Endodermal cell (in vitro differentiated cells): ENCODE measurements at regions not wholly inside any gene's neighbourhood (a gene's known extent, or its start where the extent isn't known, plus 50 kb on each side); places are given as distances from the start of the nearest gene placed in this dataset.

ENCODE experiments used
- DNase-seq: peaks from one replicate; pipeline ENCODE4 v3.0.0-alpha.2; 2017
- H3K27ac ChIP-seq: 2 replicates; pipeline ENCODE4 v1.5.1; 2013; ENCODE audit warnings: mild to moderate bottlenecking, low read depth, low read length, moderate library complexity
- H3K27me3 ChIP-seq: 2 replicates; pipeline ENCODE4 v1.6.1; 2013; ENCODE audit warnings: mild to moderate bottlenecking, low read length, moderate library complexity; ENCODE audit not compliant: insufficient read depth, control insufficient read depth, poor library complexity, severe bottlenecking
- H3K36me3 ChIP-seq: 2 replicates; pipeline ENCODE4 v1.7.0; 2013; ENCODE audit warnings: mild to moderate bottlenecking, low read length, moderate library complexity; ENCODE audit not compliant: control insufficient read depth, insufficient read depth
- H3K4me1 ChIP-seq: one replicate; pipeline ENCODE4 v1.7.0; 2013; ENCODE audit warnings: low read length; ENCODE audit not compliant: control insufficient read depth, insufficient read depth
- H3K4me3 ChIP-seq: 2 replicates; pipeline ENCODE4 v1.5.1; 2013; ENCODE audit warnings: mild to moderate bottlenecking, low read length, moderate library complexity
- H3K9ac ChIP-seq: 2 replicates; pipeline ENCODE4 v1.6.1; 2013; ENCODE audit warnings: mild to moderate bottlenecking, low read length, moderate library complexity; ENCODE audit not compliant: poor library complexity, severe bottlenecking; ENCODE audit errors: extremely low read depth
- H3K9me3 ChIP-seq: 2 replicates; pipeline ENCODE4 v1.6.1; 2013; ENCODE audit warnings: mild to moderate bottlenecking, low read length, moderate library complexity; ENCODE audit not compliant: control insufficient read depth
- H3K27ac Mint-ChIP-seq: 2 replicates; pipeline ENCODE4 v1.8.0; 2020; ENCODE audit warnings: mixed read lengths
- H3K27me3 Mint-ChIP-seq: 2 replicates; pipeline ENCODE4 v1.8.0; 2021; ENCODE audit warnings: mild to moderate bottlenecking, mixed read lengths; ENCODE audit not compliant: insufficient read depth
- H3K36me3 Mint-ChIP-seq: 2 replicates; pipeline ENCODE4 v1.8.0; 2020; ENCODE audit warnings: low read depth, mixed read lengths
- H3K4me1 Mint-ChIP-seq: 2 replicates; pipeline ENCODE4 v1.8.0; 2020; ENCODE audit warnings: mixed read lengths
- H3K4me3 Mint-ChIP-seq: 2 replicates; pipeline ENCODE4 v1.8.0; 2020; ENCODE audit warnings: mild to moderate bottlenecking, moderate library complexity, mixed read lengths
- H3K9me3 Mint-ChIP-seq: 2 replicates; pipeline ENCODE4 v1.8.0; 2020; ENCODE audit warnings: mild to moderate bottlenecking, mixed read lengths
- WGBS, 2 experiments: methylation state at CpG; one replicate each; pipeline versions ENCODE4 v1.1.5 to v1.1.7; 2013; ENCODE audit warnings: missing lambda C conversion rate in 2 of 2, mixed read lengths in 1 of 2; ENCODE audit not compliant: insufficient coverage in 1 of 2, insufficient read length in 1 of 2; 5-methylcytosine and 5-hydroxymethylcytosine counted together
- TF ChIP-seq, protein P1 (sequence below): fragments of 200-600 bp; sonication (generic); conservative IDR thresholded peaks from 2 replicates; pipeline ENCODE4 v1.5.0; 2021; ENCODE audit warnings: antibody characterized with exemption, mild to moderate bottlenecking

DNA sequence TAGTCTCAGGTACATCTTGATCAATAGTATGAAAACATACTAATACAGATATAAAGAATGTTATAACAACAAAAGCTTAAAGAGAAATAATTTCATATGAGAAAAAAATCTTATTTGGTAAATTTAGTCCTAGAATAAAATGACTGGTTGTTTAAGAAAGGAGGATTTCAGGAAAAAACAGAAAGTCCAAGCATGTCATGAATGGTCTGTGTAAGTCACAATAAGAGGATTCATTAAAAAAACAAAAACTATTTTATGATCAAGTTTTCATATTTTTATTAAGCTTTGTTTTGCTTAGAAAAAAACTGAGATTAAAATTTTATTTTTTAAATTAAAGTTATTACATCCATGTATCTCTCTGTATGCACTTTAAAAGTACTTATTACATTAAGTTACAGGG, 353.9 kb upstream of the SPHKAP start:
- Histone ChIP-seq H3K36me3 (no peaks in the 10 kb centered on the region), H3K4me3 (peak overlapping the region; percentile 56), H3K9me3 (peaks cover 66% of the 10 kb centered on the region), H3K9ac (no peak overlapping the region), H3K4me1 (no peaks in the 10 kb centered on the region), H3K27ac (no peak overlapping the region), H3K27me3 (no peaks in the 10 kb centered on the region)
- Mint-ChIP-seq H3K27me3 (no peaks in the 10 kb centered on the region), H3K36me3 (peaks cover 7% of the 10 kb centered on the region), H3K9me3 (peaks cover 72% of the 10 kb centered on the region), H3K4me1 (no peaks in the 10 kb centered on the region), H3K4me3 (no peak overlapping the region), H3K27ac (no peak overlapping the region)
- DNase-seq, result no peak
- TF ChIP-seq, protein P1, sequence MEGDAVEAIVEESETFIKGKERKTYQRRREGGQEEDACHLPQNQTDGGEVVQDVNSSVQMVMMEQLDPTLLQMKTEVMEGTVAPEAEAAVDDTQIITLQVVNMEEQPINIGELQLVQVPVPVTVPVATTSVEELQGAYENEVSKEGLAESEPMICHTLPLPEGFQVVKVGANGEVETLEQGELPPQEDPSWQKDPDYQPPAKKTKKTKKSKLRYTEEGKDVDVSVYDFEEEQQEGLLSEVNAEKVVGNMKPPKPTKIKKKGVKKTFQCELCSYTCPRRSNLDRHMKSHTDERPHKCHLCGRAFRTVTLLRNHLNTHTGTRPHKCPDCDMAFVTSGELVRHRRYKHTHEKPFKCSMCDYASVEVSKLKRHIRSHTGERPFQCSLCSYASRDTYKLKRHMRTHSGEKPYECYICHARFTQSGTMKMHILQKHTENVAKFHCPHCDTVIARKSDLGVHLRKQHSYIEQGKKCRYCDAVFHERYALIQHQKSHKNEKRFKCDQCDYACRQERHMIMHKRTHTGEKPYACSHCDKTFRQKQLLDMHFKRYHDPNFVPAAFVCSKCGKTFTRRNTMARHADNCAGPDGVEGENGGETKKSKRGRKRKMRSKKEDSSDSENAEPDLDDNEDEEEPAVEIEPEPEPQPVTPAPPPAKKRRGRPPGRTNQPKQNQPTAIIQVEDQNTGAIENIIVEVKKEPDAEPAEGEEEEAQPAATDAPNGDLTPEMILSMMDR, result no peak

DNA sequence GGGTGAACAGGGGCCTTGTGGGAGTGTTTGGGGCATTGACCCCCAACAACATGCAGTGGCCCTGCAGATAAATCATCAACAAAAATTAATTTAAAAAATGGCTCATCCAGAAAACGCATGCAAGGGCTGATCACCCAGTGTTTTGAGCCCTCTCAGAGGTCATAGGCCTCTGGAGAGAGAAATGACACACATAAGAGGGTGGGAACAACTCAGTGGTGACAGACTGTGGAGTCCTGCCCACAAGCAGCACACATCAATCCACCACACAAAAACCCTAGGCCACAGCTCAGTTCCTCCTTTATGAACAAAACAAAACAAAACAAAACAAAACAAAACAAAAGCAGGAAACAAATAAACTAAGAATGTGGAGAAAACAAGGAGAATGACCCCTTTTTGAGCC, 351.7 kb upstream of the SPHKAP start:
- Mint-ChIP-seq H3K9me3 (peaks cover 66% of the 10 kb centered on the region), H3K4me1 (no peaks in the 10 kb centered on the region), H3K4me3 (no peak overlapping the region), H3K27me3 (no peaks in the 10 kb centered on the region), H3K36me3 (peaks cover 7% of the 10 kb centered on the region), H3K27ac (no peak overlapping the region)
- Histone ChIP-seq H3K9ac (no peak overlapping the region), H3K9me3 (peaks cover 56% of the 10 kb centered on the region), H3K4me3 (no peak overlapping the region), H3K27me3 (no peaks in the 10 kb centered on the region), H3K36me3 (no peaks in the 10 kb centered on the region), H3K27ac (no peak overlapping the region), H3K4me1 (no peaks in the 10 kb centered on the region)
- no peak for DNase-seq
- WGBS, 2 experiments, result 83% methylated on average over 1 of the region's 1 CpG; no CpG with 5 or more reads in 1 of the 2 experiments
- TF ChIP-seq, protein P1, result no peak

DNA sequence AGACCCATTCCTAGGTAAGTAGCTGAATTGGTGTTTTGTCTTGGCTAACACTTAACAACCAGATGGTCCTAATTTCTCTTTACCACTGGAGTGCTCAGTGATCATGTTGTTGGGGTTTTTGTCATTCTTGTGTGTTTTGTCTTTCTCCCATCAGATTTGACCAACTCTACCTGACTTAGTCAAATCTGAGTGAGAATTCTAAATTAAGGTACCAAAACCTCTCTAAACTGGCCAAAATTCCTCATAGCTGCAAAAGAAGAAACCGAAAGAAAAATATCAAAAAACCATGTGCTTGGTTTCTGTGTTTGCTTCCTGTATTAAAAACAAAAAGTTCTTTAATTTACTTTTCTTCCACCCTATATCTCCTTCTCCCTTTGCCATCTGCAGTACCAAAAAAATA, 350.7 kb upstream of the SPHKAP start:
- H3K36me3 Mint-ChIP-seq, result peaks cover 7% of the 10 kb centered on the region
- no peak overlapping the region for H3K4me3 Mint-ChIP-seq
- peaks cover 59% of the 10 kb centered on the region for H3K9me3 Mint-ChIP-seq

More for the DNA sequence above, 350.7 kb upstream of the SPHKAP start:
- no peak overlapping the region for H3K27ac Mint-ChIP-seq
- no peaks in the 10 kb centered on the region for H3K27me3 ChIP-seq
- H3K27me3 Mint-ChIP-seq, result no peaks in the 10 kb centered on the region
- peaks cover 47% of the 10 kb centered on the region for H3K9me3 ChIP-seq
- H3K4me1 ChIP-seq, result no peaks in the 10 kb centered on the region
- no peak overlapping the region for H3K4me3 ChIP-seq
- no peaks in the 10 kb centered on the region for H3K4me1 Mint-ChIP-seq
- no peaks in the 10 kb centered on the region for H3K36me3 ChIP-seq
- no peak overlapping the region for H3K9ac ChIP-seq
- WGBS, 2 experiments, result 87% methylated on average over 1 of the region's 1 CpG; no CpG with 5 or more reads in 1 of the 2 experiments
- no peak for DNase-seq
- TF ChIP-seq, protein P1, result no peak
- H3K27ac ChIP-seq, result no peak overlapping the region
